DND-41 (cell line): ENCODE measurements at regions not wholly inside any gene's neighbourhood (a gene's known extent, or its start where the extent isn't known, plus 50 kb on each side); places are given as distances from the start of the nearest gene placed in this dataset.

ENCODE experiments used
- CTCF ChIP-seq: IDR thresholded peaks from 2 replicates; pipeline ENCODE4 v1.5.1; 2012; ENCODE audit warnings: borderline replicate concordance, low read length, moderate library complexity, mild to moderate bottlenecking; ENCODE audit not compliant: poor library complexity, severe bottlenecking; ENCODE audit errors: extremely low read depth
- EZH2 ChIP-seq: IDR thresholded peaks from 3 replicates; pipeline ENCODE4 v1.6.1; 2012; ENCODE audit warnings: borderline replicate concordance, low read depth, mild to moderate bottlenecking, moderate library complexity, low read length, inconsistent platforms; ENCODE audit not compliant: severe bottlenecking

- TF ChIP-seq CTCF (no peak), EZH2 (no peak)
These were observed 326.4 kb downstream of the SV2B start for GRCh38 chr15:91426412-91426811.
